HG03469 (cell line): ENCODE measurements at regions not wholly inside any gene's neighbourhood (a gene's known extent, or its start where the extent isn't known, plus 50 kb on each side); places are given as distances from the start of the nearest gene placed in this dataset.

ENCODE experiments used
- ATAC-seq: cut with Tn5 transposase; IDR thresholded peaks from one replicate; pipeline ENCODE4 v1.9.1; 2021; ENCODE audit warnings: mild to moderate bottlenecking, moderate library complexity, moderate number of reproducible peaks; ENCODE audit not compliant: unreplicated experiment

DNA sequence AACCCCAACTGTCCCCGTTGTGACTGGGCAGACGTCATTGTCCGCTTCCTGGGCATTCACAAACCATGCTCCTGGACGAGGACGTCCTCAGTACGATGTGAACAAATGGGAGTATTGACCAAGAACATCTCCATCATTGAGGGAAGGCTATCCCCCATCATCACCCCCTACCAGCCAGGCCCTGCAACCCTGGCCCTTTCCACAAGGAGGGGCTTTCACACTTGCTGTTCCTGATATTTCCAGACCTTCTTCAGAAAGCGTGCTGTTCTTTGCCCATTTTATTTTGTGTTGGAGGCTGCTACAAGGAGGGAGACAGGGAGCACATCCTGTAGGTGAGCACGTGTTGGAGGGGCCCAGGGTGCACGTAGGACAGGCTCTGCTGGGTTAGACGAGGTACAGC, 277.0 kb upstream of the LRRC3B start:
- no peak for ATAC-seq

- no peak for ATAC-seq
Observed at GRCh38 chr3:26346497-26346896, 276.1 kb upstream of the LRRC3B start.

DNA sequence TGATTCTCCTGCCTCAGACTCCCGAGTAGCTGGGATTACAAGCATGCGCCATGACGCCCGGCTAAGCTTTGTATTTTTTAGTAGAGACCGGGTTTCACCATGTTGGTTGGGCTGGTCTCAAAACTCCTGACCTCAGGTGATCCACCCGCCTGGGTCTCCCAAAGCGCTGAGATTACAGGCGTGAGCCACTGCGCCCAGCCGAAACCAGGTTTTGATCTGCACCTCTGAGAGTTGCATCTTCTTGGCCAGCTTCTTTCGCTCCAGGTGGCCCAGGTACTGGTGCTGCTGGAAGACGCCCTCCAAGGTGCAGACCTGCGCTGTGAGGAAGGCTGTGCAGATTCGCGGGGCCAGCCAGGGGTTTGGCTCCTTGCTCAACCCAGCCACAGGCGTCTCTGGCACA, 275.4 kb upstream of the LRRC3B start:
- ATAC-seq = no peak

- ATAC-seq = no peak
Observed at GRCh38 chr3:26350853-26351252, 271.7 kb upstream of the LRRC3B start.

DNA sequence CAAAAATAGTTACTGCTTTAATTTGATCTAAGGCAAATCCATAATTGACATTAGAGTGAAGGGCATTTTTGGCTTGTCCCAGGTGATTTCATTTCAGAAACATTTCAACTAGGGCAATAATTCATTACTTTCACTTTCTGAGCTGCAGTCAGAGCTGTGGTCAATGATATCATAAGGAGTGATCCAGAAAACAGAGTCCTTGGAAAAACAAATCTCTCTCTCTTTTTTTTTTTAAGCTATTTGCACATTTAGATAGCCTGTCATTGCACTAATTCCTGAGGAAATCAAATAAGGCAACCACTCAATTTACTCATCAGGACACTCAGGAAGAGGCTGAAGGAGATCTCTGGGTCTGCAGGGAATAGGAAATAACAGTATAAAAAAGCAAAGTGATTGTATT, 269.5 kb upstream of the LRRC3B start:
- ATAC-seq = no peak

GRCh38 chr3:26358405-26358804, 264.2 kb upstream of the LRRC3B start:
- ATAC-seq = no peak

DNA sequence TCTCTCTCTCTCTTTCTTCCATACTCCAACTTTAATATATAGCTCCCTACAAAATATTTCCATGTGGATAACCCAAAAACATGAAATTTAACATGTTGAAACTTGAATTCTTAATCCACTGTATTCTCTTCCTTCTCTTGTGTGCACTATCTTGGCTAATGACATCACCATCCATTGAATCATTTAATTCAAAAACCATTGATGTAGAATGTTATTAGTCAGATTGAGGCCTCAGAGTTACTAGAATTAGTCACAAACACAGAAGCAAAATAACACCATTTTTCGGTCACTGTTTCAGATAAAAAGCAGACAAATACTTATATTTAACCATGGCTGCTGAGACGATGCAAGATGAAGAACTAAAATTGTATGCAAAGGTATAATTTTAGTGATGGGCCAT, 256.9 kb upstream of the LRRC3B start:
- ATAC-seq = no peak

DNA sequence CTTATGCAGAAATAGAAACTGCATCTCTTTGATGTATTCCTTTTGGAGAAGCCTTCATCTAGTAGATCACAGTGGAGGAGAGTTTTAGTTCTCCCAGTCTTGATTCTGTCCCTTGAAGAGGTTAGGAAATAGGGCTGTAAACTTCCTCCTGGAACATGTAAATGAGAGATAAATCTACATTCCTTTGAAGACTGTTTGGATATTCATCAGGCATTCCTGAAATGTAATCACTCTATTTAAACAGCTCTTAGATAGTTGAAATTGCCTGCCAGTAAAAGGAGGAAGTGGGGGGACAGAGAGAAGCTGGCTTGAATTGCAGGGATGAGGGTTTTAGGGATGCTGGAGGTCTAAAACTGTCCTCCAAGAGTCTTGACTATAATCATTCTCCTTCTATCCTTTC, 254.3 kb upstream of the LRRC3B start:
- ATAC-seq = no peak

DNA sequence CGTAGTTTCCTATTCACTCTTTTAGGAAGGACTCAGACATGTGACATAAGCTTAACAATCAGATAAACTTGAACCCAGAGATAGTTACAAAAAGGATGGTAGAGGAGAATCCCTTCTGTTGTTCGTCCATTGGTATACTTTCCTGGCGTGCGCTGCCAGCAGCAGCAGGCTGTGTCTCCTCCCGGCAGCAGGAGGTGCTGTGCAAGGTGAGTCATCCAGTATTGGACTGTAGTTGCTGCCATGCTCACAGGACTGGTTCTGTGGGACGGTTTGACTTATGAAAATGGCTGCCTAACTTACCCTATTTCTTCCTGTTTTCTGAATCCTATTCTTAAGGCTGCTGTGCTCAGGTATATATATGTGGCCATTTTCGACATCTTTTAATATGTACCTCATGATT, 253.4 kb upstream of the LRRC3B start:
- ATAC-seq = no peak

- ATAC-seq = no peak
Observed at GRCh38 chr3:26375843-26376530, 246.6 kb upstream of the LRRC3B start.

- ATAC-seq = no peak
Observed at GRCh38 chr3:26381411-26381810, 241.2 kb upstream of the LRRC3B start.

DNA sequence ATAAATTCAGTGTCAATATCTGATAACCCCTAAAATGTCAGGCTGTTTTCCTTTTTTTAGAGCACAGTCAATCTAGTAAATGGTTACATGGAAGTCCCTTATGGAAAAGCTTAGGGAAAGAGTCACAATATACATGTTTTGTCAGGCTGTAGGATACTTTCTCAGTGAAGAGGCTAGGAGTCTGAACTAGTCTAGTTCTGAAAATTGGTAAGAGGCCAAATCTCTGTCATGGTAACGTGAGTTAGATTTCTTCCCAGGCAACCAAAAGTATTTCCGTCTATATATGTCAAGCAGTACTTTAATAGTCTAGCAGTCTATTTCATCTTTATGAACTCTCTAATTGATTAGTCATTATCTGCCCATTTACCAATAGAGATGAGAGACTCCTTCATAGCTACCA, 215.9 kb upstream of the LRRC3B start:
- no peak for ATAC-seq

- no peak for ATAC-seq
Observed at GRCh38 chr3:26418553-26418952, 204.0 kb upstream of the LRRC3B start.

GRCh38 chr3:26422415-26422814, 200.2 kb upstream of the LRRC3B start:
- ATAC-seq = no peak

DNA sequence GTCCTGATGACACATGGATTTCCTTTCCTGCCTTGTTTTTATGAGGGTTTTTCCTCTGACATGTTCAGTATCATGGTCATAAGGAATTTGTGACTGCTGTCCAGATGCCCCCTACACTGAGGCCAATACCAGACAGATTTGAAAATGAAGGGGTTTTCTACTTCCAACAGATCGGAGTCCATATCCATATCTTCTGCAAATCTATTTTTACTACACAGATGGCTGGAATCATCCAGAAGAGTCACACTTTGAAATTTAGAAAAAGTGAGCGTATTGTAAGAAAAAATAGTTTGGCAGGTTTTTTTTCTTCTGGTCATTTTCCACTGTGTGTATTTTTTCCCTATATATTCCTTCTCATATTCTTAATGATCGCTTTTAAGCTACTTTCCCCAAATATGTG, 197.5 kb upstream of the LRRC3B start:
- ATAC-seq = no peak

- no peak for ATAC-seq
Observed at GRCh38 chr3:26428992-26429391, 193.6 kb upstream of the LRRC3B start.

DNA sequence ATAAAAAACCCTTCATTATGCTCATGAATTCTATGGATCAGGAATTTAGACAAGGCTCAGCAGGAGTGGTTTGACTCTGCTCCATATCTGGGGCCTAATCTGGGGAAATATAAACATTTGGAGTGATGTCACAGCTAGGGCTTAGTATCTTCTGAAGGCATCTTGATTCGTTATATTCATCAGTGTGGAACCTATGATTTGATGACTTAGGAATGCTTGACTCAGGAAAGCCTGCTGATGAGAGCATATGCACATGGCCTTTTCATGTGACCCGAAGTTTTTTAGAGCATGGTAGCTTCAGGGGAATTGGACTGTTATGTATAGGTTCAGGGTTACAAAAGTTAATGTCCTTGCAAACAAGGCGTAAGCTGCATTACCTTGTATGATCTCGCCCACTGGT, 184.9 kb upstream of the LRRC3B start:
- ATAC-seq = no peak

GRCh38 chr3:26438325-26438940, 184.1 kb upstream of the LRRC3B start:
- no peak for ATAC-seq

DNA sequence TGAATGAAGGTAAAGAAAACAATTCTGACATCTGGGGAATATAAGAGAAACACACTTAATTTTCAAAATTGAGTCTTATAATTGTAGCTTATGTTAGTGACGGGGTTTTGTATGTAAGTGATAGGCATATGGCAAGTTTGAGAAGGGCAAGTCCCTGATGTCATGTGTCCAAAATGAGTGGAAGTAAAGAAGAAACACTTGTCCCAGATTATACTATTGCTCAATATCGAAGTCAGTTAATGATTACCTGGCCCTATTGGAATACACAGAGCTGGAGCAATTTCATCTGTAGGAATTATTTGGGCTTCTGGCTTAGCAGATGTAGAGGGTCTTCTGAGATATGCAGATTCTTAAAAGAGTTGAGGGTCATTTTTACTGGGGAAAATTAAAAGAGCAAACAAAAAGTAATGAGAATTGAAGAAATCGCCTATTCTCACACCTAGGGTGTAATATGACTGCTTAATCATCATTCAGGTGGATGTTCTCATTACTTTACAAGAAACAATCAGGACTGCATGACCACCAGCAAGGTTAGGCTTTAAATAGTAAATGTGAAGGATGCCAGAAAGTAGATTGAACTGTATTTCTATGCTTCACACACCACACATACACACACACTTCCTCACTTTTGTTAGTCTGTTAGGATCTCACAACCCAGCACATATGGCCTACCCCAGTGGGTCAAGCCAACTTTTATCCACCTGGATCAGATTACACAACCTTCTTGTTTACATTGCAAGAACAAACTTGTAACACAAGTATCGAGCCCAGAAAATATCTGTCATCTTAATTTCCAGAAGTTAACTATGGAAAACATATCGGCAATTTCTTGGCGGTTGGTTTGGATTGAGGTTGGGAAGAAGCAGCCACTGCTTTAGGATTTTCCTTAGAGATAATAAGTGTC, 183.3 kb upstream of the LRRC3B start:
- no peak for ATAC-seq

DNA sequence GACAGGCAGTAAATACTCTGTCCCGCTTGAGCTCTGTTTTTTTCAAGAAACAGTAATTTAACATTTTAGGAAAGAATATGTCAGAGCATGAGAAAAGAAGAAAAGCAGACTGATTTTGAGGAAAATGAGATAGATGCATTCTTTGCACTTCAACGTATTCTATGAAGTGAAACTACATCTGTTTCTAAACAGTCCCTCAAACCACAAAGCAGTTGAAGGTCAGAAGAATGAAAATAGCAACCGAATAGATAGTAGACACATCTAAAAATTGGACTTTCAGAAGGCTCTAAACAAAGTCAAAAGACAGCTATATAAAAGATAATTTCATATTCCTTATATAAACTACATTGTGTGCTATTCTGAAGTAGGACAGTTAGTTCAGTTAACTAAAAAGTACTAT, 172.6 kb upstream of the LRRC3B start:
- ATAC-seq = no peak

DNA sequence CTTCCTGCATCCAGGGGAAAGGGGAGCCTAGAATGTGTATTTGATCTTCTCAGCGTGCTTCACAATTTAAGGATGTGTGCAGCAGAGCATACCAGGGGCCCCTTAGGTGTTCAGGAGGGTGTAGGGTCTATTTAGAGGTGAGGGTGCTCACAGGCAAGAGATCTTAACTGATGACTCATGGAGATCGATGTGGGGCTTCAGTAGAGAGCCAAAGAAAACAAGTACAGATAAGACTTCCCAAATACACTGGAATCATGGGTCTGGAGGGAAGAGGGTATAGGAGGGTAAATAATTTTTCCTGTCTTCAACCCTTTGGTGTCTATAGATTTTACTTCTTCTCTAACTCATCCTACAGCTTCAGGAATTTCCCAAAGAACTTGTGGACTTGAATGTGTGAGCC, 170.2 kb upstream of the LRRC3B start:
- ATAC-seq = no peak

DNA sequence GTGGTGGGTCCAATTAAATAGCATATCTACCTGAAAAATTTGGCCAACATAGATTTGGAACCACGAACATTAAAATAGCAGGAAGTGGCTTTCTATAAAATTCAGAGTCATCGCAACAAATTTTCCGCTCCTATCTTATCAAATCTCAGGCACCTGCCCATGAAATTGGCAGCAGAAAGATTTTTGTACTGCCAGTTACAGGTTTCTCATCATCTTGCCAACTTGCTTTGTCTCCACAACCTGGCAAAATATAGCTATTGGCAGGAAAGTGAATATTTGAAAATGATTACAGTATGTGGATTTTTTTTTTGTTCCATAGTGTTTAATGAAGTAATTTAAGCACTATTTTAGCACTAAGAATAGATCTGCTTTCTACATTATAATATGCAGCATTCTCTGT, 161.6 kb upstream of the LRRC3B start:
- ATAC-seq = no peak
